22Rv1 (cell line): ENCODE measurements at regions not wholly inside any gene's neighbourhood (a gene's known extent, or its start where the extent isn't known, plus 50 kb on each side); places are given as distances from the start of the nearest gene placed in this dataset.

ENCODE experiments used
- H3K27ac ChIP-seq: fragments of 450-650 bp; 2 replicates; pipeline ENCODE4 v1.5.1; 2017
- CTCF ChIP-seq: fragments of 450-650 bp; IDR thresholded peaks from 2 replicates; pipeline ENCODE4 v1.5.1; 2017; ENCODE audit warnings: mild to moderate bottlenecking
- ZFX ChIP-seq: fragments of 450-650 bp; IDR thresholded peaks from 2 replicates; pipeline ENCODE4 v1.6.1; 2017; ENCODE audit warnings: antibody characterized with exemption, borderline replicate concordance

GRCh38 chr4:14053291-14053690 is 425.8 kb upstream of the BOD1L1 start:
- TF ChIP-seq CTCF: no peak
- no peak for TF ChIP-seq ZFX
- H3K27ac ChIP-seq: no peak overlapping the region

GRCh38 chr4:14054391-14054790 is 426.9 kb upstream of the BOD1L1 start:
- no peak overlapping the region for H3K27ac ChIP-seq
- TF ChIP-seq ZFX: no peak
- no peak for TF ChIP-seq CTCF

DNA sequence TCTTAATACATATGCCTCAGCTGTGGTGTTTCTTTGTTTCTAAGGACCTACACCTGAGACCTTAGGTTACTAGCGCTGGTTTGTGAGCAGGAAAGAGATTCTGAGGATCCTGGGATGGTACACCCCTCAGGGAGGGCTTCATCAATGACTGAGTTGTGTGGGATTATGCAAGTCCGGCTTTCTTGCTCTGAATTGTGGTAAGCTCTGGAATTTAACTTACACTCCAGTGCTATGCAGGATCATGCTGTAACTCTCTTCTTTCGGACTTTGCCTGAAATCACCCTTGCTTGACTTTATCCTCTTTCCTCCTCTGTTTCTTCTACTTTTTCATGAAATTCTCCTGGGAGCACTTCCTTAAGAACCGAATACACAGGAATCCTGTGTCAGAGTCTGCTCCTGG is 431.5 kb upstream of the BOD1L1 start:
- TF ChIP-seq ZFX (no peak), CTCF (no peak)
- no peak overlapping the region for H3K27ac ChIP-seq

DNA sequence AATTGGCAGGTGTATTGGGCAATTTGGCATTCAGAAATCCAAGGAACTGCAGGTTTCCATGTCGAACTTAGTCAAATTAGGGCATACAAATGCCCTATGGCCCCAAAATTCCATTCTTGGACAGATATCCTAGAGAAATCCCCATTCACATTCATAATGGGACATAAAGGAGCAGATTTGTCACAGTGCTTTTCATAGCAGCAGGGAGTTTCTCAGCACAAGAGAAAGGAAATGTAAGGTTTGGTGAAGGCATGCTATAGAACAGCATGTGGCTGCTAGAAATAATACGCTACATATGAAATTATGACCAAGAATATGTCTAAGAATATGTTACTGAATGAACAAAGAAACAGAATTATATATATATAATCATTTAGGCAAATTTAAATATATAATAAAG is 437.5 kb upstream of the BOD1L1 start:
- no peak for TF ChIP-seq CTCF
- no peak for TF ChIP-seq ZFX
- no peak overlapping the region for H3K27ac ChIP-seq

- TF ChIP-seq ZFX (no peak), CTCF (no peak)
- no peak overlapping the region for H3K27ac ChIP-seq
These were observed 437.9 kb upstream of the BOD1L1 start for GRCh38 chr4:14065406-14065805.

GRCh38 chr4:14066979-14067378 is 439.5 kb upstream of the BOD1L1 start:
- H3K27ac ChIP-seq: no peak overlapping the region
- TF ChIP-seq CTCF (no peak), ZFX (no peak)

DNA sequence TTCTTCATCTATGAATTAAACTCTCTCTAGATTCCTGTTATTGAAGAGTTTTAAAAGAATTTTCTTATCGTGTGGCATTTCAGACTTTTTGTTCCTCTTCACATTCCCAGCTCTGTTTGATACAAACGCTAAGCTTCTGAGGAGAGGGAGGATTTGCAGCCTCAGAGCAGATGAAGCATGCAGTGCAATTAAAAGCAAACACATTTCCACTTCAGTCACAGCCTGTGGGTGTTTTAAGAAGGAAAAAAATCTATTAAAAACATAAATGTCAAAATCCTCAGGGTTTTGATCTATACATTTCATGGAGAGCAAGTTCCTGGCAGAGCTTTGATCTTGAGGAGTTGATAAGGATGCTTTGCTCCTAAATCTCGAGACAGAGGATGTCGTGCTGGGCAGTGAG is 442.4 kb upstream of the BOD1L1 start:
- no peak overlapping the region for H3K27ac ChIP-seq
- TF ChIP-seq CTCF: no peak
- no peak for TF ChIP-seq ZFX
